Progenitor cell of endocrine pancreas (in vitro differentiated cells): ENCODE measurements at regions not wholly inside any gene's neighbourhood (a gene's known extent, or its start where the extent isn't known, plus 50 kb on each side); places are given as distances from the start of the nearest gene placed in this dataset.

Experiments used
- DNase-seq: peaks from one replicate; pipeline ENCODE4 v3.0.0; 2021; ENCODE audit warnings: low spot score; ENCODE audit not compliant: unreplicated experiment
- H3K27ac Mint-ChIP-seq: 2 replicates; pipeline ENCODE4 v1.8.0; 2021; ENCODE audit warnings: mild to moderate bottlenecking, moderate library complexity, mixed read lengths
- H3K27me3 Mint-ChIP-seq: 2 replicates; pipeline ENCODE4 v1.8.0; 2021; ENCODE audit warnings: mixed read lengths
- H3K36me3 Mint-ChIP-seq: 2 replicates; pipeline ENCODE4 v1.8.0; 2022; ENCODE audit warnings: mixed read lengths; ENCODE audit not compliant: insufficient read depth
- H3K4me1 Mint-ChIP-seq: 2 replicates; pipeline ENCODE4 v1.8.0; 2021; ENCODE audit warnings: low read depth, mixed read lengths
- H3K4me3 Mint-ChIP-seq: 2 replicates; pipeline ENCODE4 v1.8.0; 2021; ENCODE audit warnings: low read depth, mild to moderate bottlenecking, moderate library complexity, mixed read lengths
- H3K9me3 Mint-ChIP-seq: 2 replicates; pipeline ENCODE4 v1.8.0; 2021; ENCODE audit warnings: low read depth, mixed read lengths
- TF ChIP-seq, protein P1 (sequence below): fragments of 200-600 bp; sonication (generic); IDR thresholded peaks from one replicate; pipeline ENCODE4 v1.5.0; 2021; ENCODE audit warnings: antibody characterized with exemption, mild to moderate bottlenecking; ENCODE audit not compliant: unreplicated experiment

DNA sequence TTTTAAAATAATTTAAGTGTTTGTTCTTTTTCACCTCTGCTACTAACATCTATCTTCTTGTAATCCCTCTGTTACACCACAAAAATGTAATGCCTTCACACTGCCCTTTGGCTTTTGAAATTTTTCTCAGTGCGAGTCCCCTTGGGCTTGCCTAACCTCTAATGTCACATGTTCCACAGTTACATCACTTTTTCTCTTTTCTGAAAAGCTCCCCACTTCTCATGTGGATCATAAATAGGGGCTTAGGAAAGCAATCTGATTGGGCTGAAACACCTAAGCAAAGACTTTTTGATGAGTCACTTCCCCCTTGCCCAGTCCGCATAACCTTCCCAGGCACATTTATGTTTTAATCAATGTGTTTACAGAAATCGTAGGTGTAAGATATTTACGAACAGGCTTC is 288.2 kb downstream of the IPMK start:
- no peaks in the 10 kb centered on the region for H3K36me3 Mint-ChIP-seq
- H3K4me3 Mint-ChIP-seq: no peak overlapping the region
- no peaks in the 10 kb centered on the region for H3K27me3 Mint-ChIP-seq
- peak overlapping the region; percentile 36 for H3K27ac Mint-ChIP-seq
- TF ChIP-seq, protein P1, sequence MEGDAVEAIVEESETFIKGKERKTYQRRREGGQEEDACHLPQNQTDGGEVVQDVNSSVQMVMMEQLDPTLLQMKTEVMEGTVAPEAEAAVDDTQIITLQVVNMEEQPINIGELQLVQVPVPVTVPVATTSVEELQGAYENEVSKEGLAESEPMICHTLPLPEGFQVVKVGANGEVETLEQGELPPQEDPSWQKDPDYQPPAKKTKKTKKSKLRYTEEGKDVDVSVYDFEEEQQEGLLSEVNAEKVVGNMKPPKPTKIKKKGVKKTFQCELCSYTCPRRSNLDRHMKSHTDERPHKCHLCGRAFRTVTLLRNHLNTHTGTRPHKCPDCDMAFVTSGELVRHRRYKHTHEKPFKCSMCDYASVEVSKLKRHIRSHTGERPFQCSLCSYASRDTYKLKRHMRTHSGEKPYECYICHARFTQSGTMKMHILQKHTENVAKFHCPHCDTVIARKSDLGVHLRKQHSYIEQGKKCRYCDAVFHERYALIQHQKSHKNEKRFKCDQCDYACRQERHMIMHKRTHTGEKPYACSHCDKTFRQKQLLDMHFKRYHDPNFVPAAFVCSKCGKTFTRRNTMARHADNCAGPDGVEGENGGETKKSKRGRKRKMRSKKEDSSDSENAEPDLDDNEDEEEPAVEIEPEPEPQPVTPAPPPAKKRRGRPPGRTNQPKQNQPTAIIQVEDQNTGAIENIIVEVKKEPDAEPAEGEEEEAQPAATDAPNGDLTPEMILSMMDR: no peak
- no peaks in the 10 kb centered on the region for H3K4me1 Mint-ChIP-seq
- no peak for DNase-seq
- peaks cover 10% of the 10 kb centered on the region for H3K9me3 Mint-ChIP-seq

- no peak for DNase-seq
- Mint-ChIP-seq H3K36me3 (no peaks in the 10 kb centered on the region), H3K27ac (no peak overlapping the region), H3K9me3 (peaks cover 13% of the 10 kb centered on the region), H3K27me3 (no peaks in the 10 kb centered on the region), H3K4me3 (no peak overlapping the region), H3K4me1 (no peaks in the 10 kb centered on the region)
- TF ChIP-seq, protein P1: no peak
These were observed 290.4 kb downstream of the IPMK start for GRCh38 chr10:57977262-57977661.

GRCh38 chr10:57973451-57973850 is 294.2 kb downstream of the IPMK start:
- DNase-seq: no peak
- Mint-ChIP-seq H3K27me3 (no peaks in the 10 kb centered on the region), H3K4me1 (no peaks in the 10 kb centered on the region), H3K36me3 (no peaks in the 10 kb centered on the region), H3K4me3 (no peak overlapping the region), H3K27ac (no peak overlapping the region), H3K9me3 (peaks cover 13% of the 10 kb centered on the region)
- TF ChIP-seq, protein P1: no peak

DNA sequence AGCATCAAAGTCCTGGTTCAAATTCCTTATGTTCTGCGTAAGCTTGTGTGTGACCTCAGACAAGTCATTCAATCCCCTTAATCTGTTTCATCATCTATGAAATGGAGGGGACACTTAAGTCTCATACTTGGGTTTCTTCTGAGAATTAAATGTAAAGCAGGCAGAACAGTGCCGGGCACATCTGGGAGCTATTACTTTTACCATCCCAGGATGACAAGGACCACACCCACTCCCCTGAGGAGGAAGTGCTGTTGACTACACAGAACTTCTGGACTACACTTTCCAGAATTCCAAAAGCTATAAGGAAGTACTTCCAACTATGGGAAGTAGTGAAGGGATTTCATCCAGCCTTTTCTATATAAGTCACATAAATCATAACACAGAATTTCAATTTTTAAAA is 294.9 kb downstream of the IPMK start:
- Mint-ChIP-seq H3K4me3 (no peak overlapping the region), H3K9me3 (peaks cover 13% of the 10 kb centered on the region), H3K27ac (no peak overlapping the region), H3K27me3 (no peaks in the 10 kb centered on the region), H3K36me3 (no peaks in the 10 kb centered on the region), H3K4me1 (no peaks in the 10 kb centered on the region)
- DNase-seq: no peak
- TF ChIP-seq, protein P1: no peak

- Mint-ChIP-seq H3K27ac (no peak overlapping the region), H3K9me3 (no peaks in the 10 kb centered on the region), H3K4me3 (no peak overlapping the region), H3K27me3 (no peaks in the 10 kb centered on the region), H3K36me3 (no peaks in the 10 kb centered on the region), H3K4me1 (no peaks in the 10 kb centered on the region)
- DNase-seq: no peak
- TF ChIP-seq, protein P1: no peak
These were observed 299.2 kb downstream of the IPMK start for GRCh38 chr10:57968328-57969016.
